Inflammatory macrophage (primary cell): ENCODE measurements at regions not wholly inside any gene's neighbourhood (a gene's known extent, or its start where the extent isn't known, plus 50 kb on each side); places are given as distances from the start of the nearest gene placed in this dataset.

Experiments used
- DNase-seq, 2 donors: peaks; one replicate each; pipeline ENCODE4 v3.0.0-alpha.2; 2020 to 2022

GRCh38 chr7:112880818-112881418 lies 90.7 kb upstream of the TMEM168 start:
- no peak for DNase-seq

- DNase-seq: peak; percentile 8 to 9
Observed at GRCh38 chr7:112877691-112878460, 87.7 kb upstream of the TMEM168 start.

GRCh38 chr7:112876877-112877276 lies 86.7 kb upstream of the TMEM168 start:
- peak in 1 of 2 donors; percentile 5 for DNase-seq

- no peak for DNase-seq
Observed at GRCh38 chr7:112874909-112875308, 84.7 kb upstream of the TMEM168 start.

- no peak for DNase-seq
Observed at GRCh38 chr7:112873831-112874553, 83.8 kb upstream of the TMEM168 start.

- peak; percentile 37 to 42 for DNase-seq
Observed at GRCh38 chr7:112869111-112869774, 79.0 kb upstream of the TMEM168 start.

- no peak for DNase-seq
Observed at GRCh38 chr7:112868609-112869008, 78.4 kb upstream of the TMEM168 start.

- DNase-seq: no peak
Observed at GRCh38 chr7:112866424-112866823, 76.2 kb upstream of the TMEM168 start.

- DNase-seq: no peak
Observed at GRCh38 chr7:112864380-112864779, 74.2 kb upstream of the TMEM168 start.

GRCh38 chr7:112858838-112859237 lies 68.6 kb upstream of the TMEM168 start:
- no peak for DNase-seq

GRCh38 chr7:112855227-112855626 lies 65.0 kb upstream of the TMEM168 start:
- DNase-seq: no peak

GRCh38 chr7:112854169-112854568 lies 64.0 kb upstream of the TMEM168 start:
- no peak for DNase-seq

- no peak for DNase-seq
Observed at GRCh38 chr7:112853422-112853821, 63.2 kb upstream of the TMEM168 start.

- DNase-seq: no peak
Observed at GRCh38 chr7:112843151-112843550, 53.0 kb upstream of the TMEM168 start.
